Activated CD8-positive, alpha-beta memory T cell treated with anti-CD3 and anti-CD28 coated beads, Interleukin-2, amount 50 U/mL, for 24 hours (primary cell): ENCODE measurements at regions not wholly inside any gene's neighbourhood (a gene's known extent, or its start where the extent isn't known, plus 50 kb on each side); places are given as distances from the start of the nearest gene placed in this dataset.

Experiments
- DNase-seq: peaks from one replicate; pipeline ENCODE4 v3.0.0-alpha.2; 2020; ENCODE audit errors: extremely low read depth

- no peak for DNase-seq
Measured at GRCh38 chr10:128924918-128925317, 542.1 kb upstream of the MGMT start.

- DNase-seq = no peak
Measured at GRCh38 chr10:128926711-128927110, 540.3 kb upstream of the MGMT start.

GRCh38 chr10:128927497-128928161 lies 539.4 kb upstream of the MGMT start:
- DNase-seq = no peak

- DNase-seq = no peak
Measured at GRCh38 chr10:128928231-128928836, 538.7 kb upstream of the MGMT start.

- DNase-seq = no peak
Measured at GRCh38 chr10:128929131-128929530, 537.9 kb upstream of the MGMT start.

GRCh38 chr10:128929767-128930166 lies 537.3 kb upstream of the MGMT start:
- no peak for DNase-seq

GRCh38 chr10:128930515-128930914 lies 536.5 kb upstream of the MGMT start:
- DNase-seq = no peak

- DNase-seq = no peak
Measured at GRCh38 chr10:128932071-128932820, 534.8 kb upstream of the MGMT start.

- DNase-seq = no peak
Measured at GRCh38 chr10:128934492-128934891, 532.5 kb upstream of the MGMT start.

- no peak for DNase-seq
Measured at GRCh38 chr10:128936392-128936791, 530.6 kb upstream of the MGMT start.

- DNase-seq = no peak
Measured at GRCh38 chr10:128938558-128938957, 528.5 kb upstream of the MGMT start.

GRCh38 chr10:128940081-128940480 lies 527.0 kb upstream of the MGMT start:
- no peak for DNase-seq

- DNase-seq = no peak
Measured at GRCh38 chr10:128943111-128943510, 523.9 kb upstream of the MGMT start.

GRCh38 chr10:128945398-128945797 lies 521.6 kb upstream of the MGMT start:
- DNase-seq = no peak

- no peak for DNase-seq
Measured at GRCh38 chr10:128950159-128950915, 516.7 kb upstream of the MGMT start.

- no peak for DNase-seq
Measured at GRCh38 chr10:128950916-128951275, 516.1 kb upstream of the MGMT start.

- no peak for DNase-seq
Measured at GRCh38 chr10:128952856-128953255, 514.2 kb upstream of the MGMT start.

- no peak for DNase-seq
Measured at GRCh38 chr10:128956149-128956548, 510.9 kb upstream of the MGMT start.

- no peak for DNase-seq
Measured at GRCh38 chr10:128957221-128957620, 509.8 kb upstream of the MGMT start.

- DNase-seq = no peak
Measured at GRCh38 chr10:128958834-128959690, 508.0 kb upstream of the MGMT start.

- no peak for DNase-seq
Measured at GRCh38 chr10:128959746-128960145, 507.3 kb upstream of the MGMT start.
